HG02970 (cell line): ENCODE measurements at regions not wholly inside any gene's neighbourhood (a gene's known extent, or its start where the extent isn't known, plus 50 kb on each side); places are given as distances from the start of the nearest gene placed in this dataset.

Source experiments
- ATAC-seq: cut with Tn5 transposase; IDR thresholded peaks from one replicate; pipeline ENCODE4 v1.9.1; 2021; ENCODE audit warnings: mild to moderate bottlenecking, moderate library complexity, moderate number of reproducible peaks; ENCODE audit not compliant: unreplicated experiment, low FRiP score

DNA sequence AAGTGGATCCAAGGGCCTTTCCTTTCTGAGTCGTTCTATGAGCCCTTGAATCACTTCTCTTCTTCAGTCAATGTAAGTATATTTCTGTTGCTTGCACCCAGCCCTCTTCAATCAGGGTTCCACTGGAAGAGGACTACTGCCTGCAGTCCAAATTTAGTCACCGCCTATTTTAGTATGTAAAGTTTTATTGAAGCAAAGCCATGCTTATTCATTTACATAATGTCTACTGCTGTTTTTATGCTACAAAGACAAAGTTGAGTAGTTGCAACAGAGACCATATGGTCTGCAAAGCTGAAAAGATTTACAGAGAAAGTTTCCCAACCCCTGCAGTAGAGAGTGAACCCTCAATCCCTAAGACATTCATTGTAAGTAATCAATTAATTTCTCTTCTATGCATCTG, 332.5 kb upstream of the TNP1 start:
- no peak for ATAC-seq

- ATAC-seq: no peak
These were observed 329.9 kb upstream of the TNP1 start for GRCh38 chr2:217189747-217190146.

GRCh38 chr2:217189131-217189530, 329.3 kb upstream of the TNP1 start:
- ATAC-seq: no peak

DNA sequence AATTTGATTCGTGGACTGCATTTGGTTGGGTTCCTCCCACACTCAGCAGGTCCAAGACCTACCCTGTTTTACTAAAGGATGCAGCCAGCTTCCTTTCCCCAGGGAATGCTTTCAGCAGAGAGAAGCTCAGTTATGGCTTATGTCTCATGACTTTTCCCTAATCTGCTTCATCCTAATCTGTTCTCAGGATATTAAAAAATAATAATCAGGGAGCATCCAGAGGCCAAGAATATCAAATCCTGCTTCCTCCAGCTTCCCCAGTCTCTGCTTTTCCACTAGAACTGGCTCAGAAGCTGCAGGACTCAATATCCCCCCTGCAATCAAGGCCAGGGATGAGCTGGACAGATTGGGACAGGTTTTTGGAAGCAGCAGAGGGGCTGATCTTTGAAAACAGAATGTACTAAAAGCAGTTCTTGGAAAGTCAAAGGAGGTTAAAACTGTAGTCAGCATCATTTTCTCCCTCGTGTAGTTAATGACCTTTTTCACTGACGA, 326.9 kb upstream of the TNP1 start:
- ATAC-seq: no peak

DNA sequence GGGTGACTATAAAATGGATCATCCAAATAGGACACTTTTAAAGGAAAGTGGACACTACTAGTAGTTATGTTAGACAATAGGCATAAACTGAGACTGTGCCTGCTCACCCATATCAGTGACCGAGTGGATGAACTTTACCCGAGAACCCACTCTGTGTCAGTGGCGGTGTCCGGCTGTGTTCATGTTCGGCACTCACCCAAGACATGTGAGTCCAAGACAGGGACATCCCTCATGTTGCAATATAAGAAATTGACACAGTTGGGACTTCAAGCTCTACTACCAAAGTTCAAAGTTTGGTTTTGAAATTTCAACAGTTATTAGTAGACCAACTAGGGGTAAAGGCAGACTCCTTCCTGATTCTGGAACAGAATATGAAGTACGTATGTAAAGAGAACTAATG, 326.3 kb upstream of the TNP1 start:
- ATAC-seq: no peak

- no peak for ATAC-seq
These were observed 325.6 kb upstream of the TNP1 start for GRCh38 chr2:217185265-217185995.

- no peak for ATAC-seq
These were observed 324.4 kb upstream of the TNP1 start for GRCh38 chr2:217184242-217184641.

- ATAC-seq: no peak
These were observed 323.6 kb upstream of the TNP1 start for GRCh38 chr2:217183471-217183870.

- no peak for ATAC-seq
These were observed 323.1 kb upstream of the TNP1 start for GRCh38 chr2:217182926-217183325.

- ATAC-seq: no peak
These were observed 321.6 kb upstream of the TNP1 start for GRCh38 chr2:217181512-217181911.

DNA sequence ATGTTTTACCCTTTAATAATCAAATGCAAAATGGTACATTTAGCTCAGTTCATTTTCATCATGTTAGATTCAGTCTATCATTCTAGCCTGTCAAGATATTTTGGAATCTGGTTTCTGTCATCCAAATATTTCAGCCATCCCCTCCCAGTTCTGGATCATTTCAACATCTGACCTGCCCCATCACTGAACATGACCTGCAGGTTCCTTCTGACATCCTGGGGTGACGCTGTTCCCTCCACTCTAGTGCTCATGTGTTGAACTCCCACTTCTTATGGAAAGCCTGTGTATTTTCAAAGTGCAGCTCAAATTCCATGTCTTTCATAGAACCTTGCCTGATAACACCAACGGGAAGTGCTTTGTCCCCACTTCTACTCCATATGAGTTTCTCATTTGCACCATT, 320.0 kb upstream of the TNP1 start:
- no peak for ATAC-seq

DNA sequence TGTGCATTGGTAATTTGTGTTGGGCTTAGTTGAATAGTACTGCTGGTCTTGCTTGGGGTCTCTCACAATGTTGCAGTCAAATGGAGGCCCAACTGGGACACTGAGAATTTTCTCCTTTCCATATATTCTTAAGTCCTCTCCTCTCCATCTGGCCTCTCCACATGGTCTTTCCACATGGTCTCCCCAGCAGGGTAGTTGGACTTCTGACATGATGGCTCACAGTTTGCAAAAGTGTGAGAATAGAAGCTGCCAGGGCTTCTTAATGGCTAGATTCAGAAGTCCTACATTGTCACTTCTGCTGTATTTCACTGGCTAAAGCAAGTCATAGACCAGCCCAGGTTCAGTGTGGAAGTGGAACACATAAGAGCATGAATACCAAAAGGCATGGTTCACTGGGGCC, 318.5 kb upstream of the TNP1 start:
- ATAC-seq: no peak

DNA sequence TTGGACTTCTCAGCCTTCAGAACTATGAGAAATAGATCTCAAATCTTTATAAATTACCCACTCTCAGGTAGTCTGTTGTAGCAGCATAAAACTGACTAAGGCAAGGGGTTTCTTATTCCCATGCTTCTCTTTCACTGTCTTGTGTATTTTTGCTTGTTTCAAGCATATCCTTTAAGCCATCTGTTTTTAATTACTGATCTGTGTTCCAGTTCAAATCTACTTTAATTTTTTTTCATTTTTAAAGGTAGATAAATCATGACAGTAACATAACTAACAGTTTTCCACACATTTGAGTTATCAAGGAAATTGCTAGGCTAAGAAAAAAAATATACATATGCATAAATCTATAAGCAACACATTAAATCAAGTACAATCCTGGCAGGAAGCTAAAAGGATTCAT, 317.9 kb upstream of the TNP1 start:
- no peak for ATAC-seq

- no peak for ATAC-seq
These were observed 312.0 kb upstream of the TNP1 start for GRCh38 chr2:217171874-217172273.

GRCh38 chr2:217168496-217168895, 308.6 kb upstream of the TNP1 start:
- ATAC-seq: no peak

DNA sequence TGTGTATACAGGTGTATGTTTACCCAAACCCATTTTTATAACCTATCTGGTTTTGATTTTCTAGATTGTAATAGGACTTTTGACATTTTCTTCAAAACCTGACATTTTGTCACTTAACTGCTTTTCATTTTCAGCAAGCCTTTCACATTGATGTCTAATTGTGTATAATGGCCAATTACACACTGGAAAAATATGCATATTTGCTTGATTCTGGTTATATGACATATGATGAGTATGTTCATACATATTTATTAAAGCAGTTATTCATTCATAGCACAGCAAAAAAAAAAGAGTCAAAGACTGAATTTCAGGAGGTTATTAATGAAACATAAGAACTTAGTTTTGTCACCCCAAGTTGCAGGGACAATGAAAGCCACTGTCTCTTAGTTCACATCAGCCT, 307.7 kb upstream of the TNP1 start:
- ATAC-seq: no peak

GRCh38 chr2:217166241-217166850, 306.5 kb upstream of the TNP1 start:
- no peak for ATAC-seq

DNA sequence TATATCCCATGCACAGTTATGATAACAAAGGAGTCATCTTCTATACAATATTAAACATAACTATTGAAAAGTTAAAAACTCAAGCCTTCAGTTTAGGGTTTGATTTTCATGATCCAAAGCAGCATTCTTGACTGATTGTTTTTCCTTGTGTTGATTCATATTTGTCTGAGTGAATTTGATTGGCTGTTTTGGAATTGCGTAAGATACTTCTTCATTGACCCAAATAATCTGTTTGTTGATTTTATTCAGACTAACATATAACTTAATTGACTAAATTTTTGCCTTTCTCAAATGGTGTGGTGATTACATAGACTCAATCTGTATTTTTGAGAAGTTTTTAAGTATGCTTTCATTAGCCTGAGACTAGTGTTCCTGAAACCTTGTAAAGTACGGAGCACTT, 305.7 kb upstream of the TNP1 start:
- ATAC-seq: no peak

DNA sequence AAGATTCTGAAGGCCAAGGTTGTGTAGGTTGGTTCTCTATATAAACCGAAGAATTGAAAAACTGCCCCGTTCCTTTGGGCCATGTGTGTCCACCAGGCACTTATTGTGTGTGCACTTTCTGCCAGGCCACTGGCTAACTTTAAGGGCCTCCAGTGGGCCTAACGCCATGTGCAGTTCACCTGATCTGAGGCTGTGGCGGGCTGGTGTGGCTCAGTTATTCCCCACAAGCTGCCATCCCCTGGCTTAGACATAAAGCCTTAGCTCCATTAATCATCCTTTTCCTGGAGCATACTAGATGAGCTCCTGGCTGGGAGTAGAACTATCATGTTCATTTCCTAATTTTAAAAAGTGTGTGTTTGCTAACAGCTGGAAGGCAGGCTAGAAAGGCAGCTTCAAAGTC, 304.1 kb upstream of the TNP1 start:
- no peak for ATAC-seq

DNA sequence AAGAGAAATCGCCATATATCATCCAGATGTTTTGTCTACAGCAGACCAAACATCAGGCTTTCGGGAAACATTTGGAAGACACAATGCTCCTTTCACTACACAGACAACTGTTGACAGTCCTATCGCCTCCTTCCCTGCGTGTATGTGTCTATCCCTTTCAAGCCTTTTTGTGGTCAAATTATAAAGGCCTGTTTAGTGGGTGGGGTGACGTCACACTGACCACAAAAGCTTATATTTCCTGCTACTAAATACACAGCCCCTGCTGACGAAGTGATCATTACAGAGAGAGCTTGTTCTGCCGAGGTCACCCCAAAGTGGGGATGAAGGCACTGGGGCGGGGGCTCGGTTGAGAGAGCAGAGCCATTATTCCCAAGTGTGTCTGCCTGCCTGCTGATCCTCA, 302.7 kb upstream of the TNP1 start:
- no peak for ATAC-seq

GRCh38 chr2:217160978-217161973, 301.4 kb upstream of the TNP1 start:
- no peak for ATAC-seq
